Caco-2 (cell line): ENCODE measurements at regions not wholly inside any gene's neighbourhood (a gene's known extent, or its start where the extent isn't known, plus 50 kb on each side); places are given as distances from the start of the nearest gene placed in this dataset.

Experiments used
- BruUV-seq: library from RNA; stranded (reverse); fragments of 400-500 nt; replicated peaks from 2 replicates; lab custom pipeline; 2021; lab: Mats Ljungman, UMichigan
- CTCF ChIA-PET: fragments of 300-600 bp; sonication (Branson Sonifier 250); formaldehyde crosslinking; loops from one replicate; lab custom pipeline; 2022; ENCODE audit warnings: antibody characterized with exemption; lab: Charles Lee
- POLR2A ChIA-PET: fragments of 300-600 bp; sonication (Branson Sonifier 250); formaldehyde crosslinking; loops from one replicate; lab custom pipeline; 2022; ENCODE audit warnings: antibody characterized with exemption; lab: Charles Lee
- DNase-seq, 2 experiments: peaks; one replicate each; pipeline versions ENCODE4 v3.0.0 to v3.0.0-alpha.2; 2020 to 2022
- H3K27me3 ChIP-seq: replicated peaks from 2 replicates; pipeline ENCODE4 v1.6.0; 2011; ENCODE audit warnings: low read length; ENCODE audit not compliant: control insufficient read depth, insufficient read depth
- H3K36me3 ChIP-seq: 2 replicates; pipeline ENCODE4 v1.5.1; 2011; ENCODE audit warnings: low read length; ENCODE audit not compliant: control insufficient read depth, insufficient read depth
- H3K4me1 ChIP-seq: fragments of 250-450 bp; sonication (Bioruptor Pico); 2 replicates; pipeline ENCODE4 v1.5.1; 2020; ENCODE audit warnings: mild to moderate bottlenecking
- H3K4me3 ChIP-seq: 2 replicates; pipeline ENCODE4 v1.5.1; 2011; ENCODE audit warnings: low read depth, mild to moderate bottlenecking, control low read depth, low read length
- H3K9me3 ChIP-seq: fragments of 250-450 bp; sonication (Bioruptor Pico); 2 replicates; pipeline ENCODE4 v1.5.1; 2020; ENCODE audit warnings: mild to moderate bottlenecking, moderate library complexity
- H3K27ac Mint-ChIP-seq: one replicate; pipeline ENCODE4 v1.8.0; 2022; ENCODE audit warnings: mixed read lengths; ENCODE audit not compliant: unreplicated experiment
- H3K27me3 Mint-ChIP-seq: one replicate; pipeline ENCODE4 v1.8.0; 2022; ENCODE audit warnings: mixed read lengths; ENCODE audit not compliant: insufficient read depth, unreplicated experiment
- H3K36me3 Mint-ChIP-seq: one replicate; pipeline ENCODE4 v1.8.0; 2022; ENCODE audit warnings: mild to moderate bottlenecking, mixed read lengths; ENCODE audit not compliant: insufficient read depth, unreplicated experiment
- H3K4me1 Mint-ChIP-seq: one replicate; pipeline ENCODE4 v1.8.0; 2022; ENCODE audit warnings: low read depth, mixed read lengths; ENCODE audit not compliant: unreplicated experiment
- H3K4me3 Mint-ChIP-seq: one replicate; pipeline ENCODE4 v1.8.0; 2022; ENCODE audit warnings: mild to moderate bottlenecking, moderate library complexity, mixed read lengths; ENCODE audit not compliant: unreplicated experiment
- H3K9me3 Mint-ChIP-seq: one replicate; pipeline ENCODE4 v1.8.0; 2022; ENCODE audit warnings: mixed read lengths; ENCODE audit not compliant: unreplicated experiment
- intact Hi-C: fragments of 100-400 bp; cut with micrococcal nuclease; formaldehyde crosslinking; loops from one replicate; pipeline ENCODE4 v1.10.0; 2022; ENCODE audit not compliant: unreplicated experiment
- TF ChIP-seq, protein P1 (sequence below), 2 experiments: fragments of 200-600 bp in 1 of 2; IDR thresholded peaks; 1 replicate in 1 of 2; 2 replicates in 1 of 2; pipeline versions ENCODE4 v1.5.1 to v1.8.0; 2011 to 2022; ENCODE audit warnings: antibody characterized with exemption in 1 of 2, control low read depth in 1 of 2, inconsistent platforms in 1 of 2, low read depth in 1 of 2, low read length in 1 of 2, mild to moderate bottlenecking in 1 of 2, moderate library complexity in 1 of 2; ENCODE audit not compliant: insufficient read depth in 1 of 2, severe bottlenecking in 1 of 2, unreplicated experiment in 1 of 2

- no peaks in the 10 kb centered on the region for H3K9me3 Mint-ChIP-seq
- H3K36me3 ChIP-seq, result no peaks in the 10 kb centered on the region
- no peaks in the 10 kb centered on the region for H3K4me1 ChIP-seq
- no TSS peak for BruUV-seq
- no peaks in the 10 kb centered on the region for H3K4me1 Mint-ChIP-seq
- peaks cover 13% of the 10 kb centered on the region for H3K36me3 Mint-ChIP-seq
- DNase-seq, result no peak
- H3K4me3 ChIP-seq, result no peak overlapping the region
- ChIA-PET CTCF (no interaction called here), POLR2A (no interaction called here)
- no peaks in the 10 kb centered on the region; the same call in 1 of the 2 replicates for H3K9me3 ChIP-seq
- TF ChIP-seq, protein P1, sequence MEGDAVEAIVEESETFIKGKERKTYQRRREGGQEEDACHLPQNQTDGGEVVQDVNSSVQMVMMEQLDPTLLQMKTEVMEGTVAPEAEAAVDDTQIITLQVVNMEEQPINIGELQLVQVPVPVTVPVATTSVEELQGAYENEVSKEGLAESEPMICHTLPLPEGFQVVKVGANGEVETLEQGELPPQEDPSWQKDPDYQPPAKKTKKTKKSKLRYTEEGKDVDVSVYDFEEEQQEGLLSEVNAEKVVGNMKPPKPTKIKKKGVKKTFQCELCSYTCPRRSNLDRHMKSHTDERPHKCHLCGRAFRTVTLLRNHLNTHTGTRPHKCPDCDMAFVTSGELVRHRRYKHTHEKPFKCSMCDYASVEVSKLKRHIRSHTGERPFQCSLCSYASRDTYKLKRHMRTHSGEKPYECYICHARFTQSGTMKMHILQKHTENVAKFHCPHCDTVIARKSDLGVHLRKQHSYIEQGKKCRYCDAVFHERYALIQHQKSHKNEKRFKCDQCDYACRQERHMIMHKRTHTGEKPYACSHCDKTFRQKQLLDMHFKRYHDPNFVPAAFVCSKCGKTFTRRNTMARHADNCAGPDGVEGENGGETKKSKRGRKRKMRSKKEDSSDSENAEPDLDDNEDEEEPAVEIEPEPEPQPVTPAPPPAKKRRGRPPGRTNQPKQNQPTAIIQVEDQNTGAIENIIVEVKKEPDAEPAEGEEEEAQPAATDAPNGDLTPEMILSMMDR (IDR thresholded peaks at IDR 0.05; ENCODE audit: insufficient read depth in 1 of 2, low read depth in 1 of 2, low read length in 1 of 2, severe bottlenecking in 1 of 2, unreplicated experiment in 1 of 2), result no peak
- H3K27ac Mint-ChIP-seq, result no peak overlapping the region
- intact Hi-C loops, result loop anchor here (10.0 kb wide), 2 partner anchors 666 to 906 kb away; no protein-coding TSS in a partner anchor
- H3K4me3 Mint-ChIP-seq, result no peak overlapping the region
- no peaks in the 10 kb centered on the region for H3K27me3 ChIP-seq
- H3K27me3 Mint-ChIP-seq, result no peaks in the 10 kb centered on the region
Observed at GRCh38 chr4:123109139-123109538, 186.7 kb upstream of the NUDT6 start.

DNA sequence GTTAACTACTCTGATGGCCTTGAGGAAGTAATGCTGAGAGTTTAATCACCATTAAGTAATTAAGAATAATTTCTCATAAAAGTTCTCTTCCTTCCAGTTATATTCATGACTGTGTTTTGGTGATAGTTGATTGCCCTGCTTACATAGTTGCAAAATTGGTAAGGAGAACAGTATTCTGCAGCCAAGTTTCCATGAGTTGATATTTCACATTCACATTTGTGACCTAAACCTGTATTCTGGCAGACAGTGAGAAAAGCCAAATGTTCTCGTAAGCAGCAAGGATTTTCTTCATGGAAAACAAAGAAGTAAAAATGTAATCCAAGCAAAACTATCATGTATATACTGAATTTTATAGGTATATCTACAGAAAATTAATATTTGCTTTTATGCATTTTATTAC lies 187.8 kb upstream of the NUDT6 start:
- Mint-ChIP-seq H3K4me1 (no peaks in the 10 kb centered on the region), H3K36me3 (peaks cover 5% of the 10 kb centered on the region), H3K4me3 (no peak overlapping the region), H3K9me3 (no peaks in the 10 kb centered on the region), H3K27ac (no peak overlapping the region), H3K27me3 (no peaks in the 10 kb centered on the region)
- H3K4me1 ChIP-seq, result no peaks in the 10 kb centered on the region
- H3K4me3 ChIP-seq, result no peak overlapping the region
- no TSS peak for BruUV-seq
- no peaks in the 10 kb centered on the region for H3K27me3 ChIP-seq
- H3K36me3 ChIP-seq, result no peaks in the 10 kb centered on the region
- TF ChIP-seq, protein P1 (IDR thresholded peaks at IDR 0.05; ENCODE audit: insufficient read depth in 1 of 2, low read depth in 1 of 2, low read length in 1 of 2, severe bottlenecking in 1 of 2, unreplicated experiment in 1 of 2), result no peak
- CTCF ChIA-PET, result no interaction called here
- H3K9me3 ChIP-seq, result no peaks in the 10 kb centered on the region; the same call in 1 of the 2 replicates
- DNase-seq, result no peak
- POLR2A ChIA-PET, result no interaction called here
- intact Hi-C loops, result no loop called here

GRCh38 chr4:123110685-123111084 lies 188.3 kb upstream of the NUDT6 start:
- Histone ChIP-seq H3K4me3 (no peak overlapping the region), H3K36me3 (no peaks in the 10 kb centered on the region), H3K9me3 (no peaks in the 10 kb centered on the region; the same call in 1 of the 2 replicates), H3K27me3 (no peaks in the 10 kb centered on the region), H3K4me1 (no peaks in the 10 kb centered on the region)
- no peak for DNase-seq
- Mint-ChIP-seq H3K4me3 (no peak overlapping the region), H3K27ac (no peak overlapping the region), H3K27me3 (no peaks in the 10 kb centered on the region), H3K4me1 (no peaks in the 10 kb centered on the region), H3K9me3 (no peaks in the 10 kb centered on the region), H3K36me3 (peaks cover 5% of the 10 kb centered on the region)
- BruUV-seq, result no TSS peak
- intact Hi-C loops, result no loop called here
- POLR2A ChIA-PET, result no interaction called here
- TF ChIP-seq, protein P1 (IDR thresholded peaks at IDR 0.05; ENCODE audit: insufficient read depth in 1 of 2, low read depth in 1 of 2, low read length in 1 of 2, severe bottlenecking in 1 of 2, unreplicated experiment in 1 of 2), result no peak
- CTCF ChIA-PET, result no interaction called here
